ENCODE measurements at regions not wholly inside any gene's neighbourhood (a gene's known extent, or its start where the extent isn't known, plus 50 kb on each side); places are given as distances from the start of the nearest gene placed in this dataset.

- TF ChIP-seq CTCF (IDR thresholded peaks at IDR 0.05) (no peak), ZFX (IDR thresholded peaks at IDR 0.05; ENCODE audit: borderline replicate concordance) (no peak)
These were observed 1333.9 kb downstream of the BRD1 start for GRCh38 chr22:48493733-48494132.
